Erythroblast (primary cell): ENCODE measurements at regions not wholly inside any gene's neighbourhood (a gene's known extent, or its start where the extent isn't known, plus 50 kb on each side); places are given as distances from the start of the nearest gene placed in this dataset.

Experiments used
- GATA1 ChIP-seq: IDR thresholded peaks from 2 replicates; pipeline ENCODE4 v1.6.1; 2011; ENCODE audit warnings: low read depth, mild to moderate bottlenecking, control low read depth, low read length, moderate library complexity
- POLR2A ChIP-seq: IDR thresholded peaks from 2 replicates; pipeline ENCODE4 v1.6.1; 2011; ENCODE audit warnings: mild to moderate bottlenecking, low read length

DNA sequence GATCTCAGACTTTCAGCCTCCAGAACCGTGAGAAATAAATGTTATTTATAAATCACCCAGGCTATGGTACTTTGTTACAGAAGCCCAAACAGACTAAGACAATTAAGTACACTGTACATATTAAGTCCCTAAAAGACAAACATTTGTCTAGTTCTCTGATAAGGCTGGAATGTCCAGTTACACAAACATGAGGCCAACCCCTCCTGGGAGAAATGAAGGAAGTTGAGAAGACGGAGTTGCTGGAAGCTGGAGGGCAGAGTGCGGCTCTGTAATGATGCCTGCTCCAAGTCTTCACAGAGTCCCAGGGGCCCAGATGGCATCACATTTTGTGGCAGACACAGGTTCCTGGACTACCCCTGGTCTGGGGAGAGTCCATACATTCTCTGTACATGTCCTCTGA is 79.2 kb upstream of the ST8SIA3 start:
- no peak for TF ChIP-seq POLR2A
- TF ChIP-seq GATA1, result no peak
